ENCODE measurements at regions not wholly inside any gene's neighbourhood (a gene's known extent, or its start where the extent isn't known, plus 50 kb on each side); places are given as distances from the start of the nearest gene placed in this dataset.
"Not testable (repeated sequence)": the region's sequence is repeated elsewhere in the genome, so short reads cannot be mapped to it uniquely, and the experiment has no call there.

DNA sequence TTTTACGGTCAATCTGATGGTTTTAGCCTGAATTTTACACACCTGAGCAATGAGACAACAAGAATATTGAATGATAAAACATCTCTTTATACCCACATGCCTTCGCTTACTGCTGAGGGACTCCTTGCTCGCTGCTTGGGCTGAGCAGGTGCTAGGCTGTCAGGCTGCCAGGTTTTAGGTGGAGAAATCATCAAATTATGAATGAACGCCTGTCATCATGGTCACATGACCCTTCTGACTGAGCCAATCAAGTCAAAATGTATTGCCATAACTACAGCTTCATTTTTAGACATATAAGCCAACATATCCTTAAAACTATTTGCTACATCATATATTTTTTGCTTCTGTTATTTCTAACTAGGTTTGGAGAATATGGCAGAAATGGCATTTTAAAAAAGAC lies 274.0 kb downstream of the LNPK start:
- TF ChIP-seq, protein P1, sequence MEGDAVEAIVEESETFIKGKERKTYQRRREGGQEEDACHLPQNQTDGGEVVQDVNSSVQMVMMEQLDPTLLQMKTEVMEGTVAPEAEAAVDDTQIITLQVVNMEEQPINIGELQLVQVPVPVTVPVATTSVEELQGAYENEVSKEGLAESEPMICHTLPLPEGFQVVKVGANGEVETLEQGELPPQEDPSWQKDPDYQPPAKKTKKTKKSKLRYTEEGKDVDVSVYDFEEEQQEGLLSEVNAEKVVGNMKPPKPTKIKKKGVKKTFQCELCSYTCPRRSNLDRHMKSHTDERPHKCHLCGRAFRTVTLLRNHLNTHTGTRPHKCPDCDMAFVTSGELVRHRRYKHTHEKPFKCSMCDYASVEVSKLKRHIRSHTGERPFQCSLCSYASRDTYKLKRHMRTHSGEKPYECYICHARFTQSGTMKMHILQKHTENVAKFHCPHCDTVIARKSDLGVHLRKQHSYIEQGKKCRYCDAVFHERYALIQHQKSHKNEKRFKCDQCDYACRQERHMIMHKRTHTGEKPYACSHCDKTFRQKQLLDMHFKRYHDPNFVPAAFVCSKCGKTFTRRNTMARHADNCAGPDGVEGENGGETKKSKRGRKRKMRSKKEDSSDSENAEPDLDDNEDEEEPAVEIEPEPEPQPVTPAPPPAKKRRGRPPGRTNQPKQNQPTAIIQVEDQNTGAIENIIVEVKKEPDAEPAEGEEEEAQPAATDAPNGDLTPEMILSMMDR (IDR thresholded peaks at IDR 0.05; ENCODE audit: borderline replicate concordance, extremely low read depth, insufficient read depth): no peak
- DNase-seq: no peak
- Histone ChIP-seq H3K4me3 (ENCODE audit: low read length in 3 of 3) (no peak overlapping the region), H3K27me3 (ENCODE audit: control insufficient read depth, insufficient read depth, low read length) (no peaks in the 10 kb centered on the region), H3K9me3 (ENCODE audit: control insufficient read depth in 2 of 3, insufficient read depth in 1 of 3, low read length in 3 of 3) (no peaks in the 10 kb centered on the region), H3K4me1 (ENCODE audit: control insufficient read depth in 2 of 3, insufficient read depth in 2 of 3, low read depth in 1 of 3, low read length in 3 of 3) (no peaks in the 10 kb centered on the region), H3K27ac (ENCODE audit: low read depth in 2 of 2, low read length in 2 of 2) (no peak overlapping the region), H3K9ac (ENCODE audit: low read length in 3 of 3) (no peak overlapping the region), H3K36me3 (ENCODE audit: control insufficient read depth in 2 of 3, insufficient read depth in 3 of 3, low read length in 3 of 3) (no peaks in the 10 kb centered on the region)
- no peak for FAIRE-seq
- intact Hi-C loops (cut with DNase I): no loop called here

DNA sequence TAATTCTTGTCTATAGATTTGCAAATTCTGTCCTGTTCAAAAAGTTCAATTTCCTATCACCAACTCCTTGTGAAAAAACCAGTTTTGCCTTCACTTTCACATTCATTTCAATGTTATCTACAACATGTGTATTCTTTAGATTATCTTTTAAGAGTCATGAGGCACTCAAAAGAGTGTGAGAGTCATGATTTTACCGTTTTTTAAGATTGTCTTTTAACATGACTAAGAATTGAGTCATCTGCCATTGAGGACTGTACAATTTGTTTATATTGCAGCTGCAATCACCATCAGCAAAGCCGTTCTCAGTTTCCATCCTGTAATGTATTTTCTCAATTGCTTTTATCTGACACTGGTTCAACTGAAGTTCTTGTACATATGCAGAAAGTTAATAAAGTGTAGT lies 275.8 kb downstream of the LNPK start:
- H3K27me3 ChIP-seq (ENCODE audit: control insufficient read depth, insufficient read depth, low read length): no peaks in the 10 kb centered on the region
- DNase-seq (no peak), FAIRE-seq (no peak)
- no peaks in the 10 kb centered on the region for H3K36me3 ChIP-seq (ENCODE audit: control insufficient read depth in 2 of 3, insufficient read depth in 3 of 3, low read length in 3 of 3)
- TF ChIP-seq, protein P1 (IDR thresholded peaks at IDR 0.05; ENCODE audit: borderline replicate concordance, extremely low read depth, insufficient read depth): no peak
- intact Hi-C loops (cut with DNase I): no loop called here
- no peaks in the 10 kb centered on the region for H3K4me1 ChIP-seq (ENCODE audit: control insufficient read depth in 2 of 3, insufficient read depth in 2 of 3, low read depth in 1 of 3, low read length in 3 of 3)
- no peaks in the 10 kb centered on the region for H3K9me3 ChIP-seq (ENCODE audit: control insufficient read depth in 2 of 3, insufficient read depth in 1 of 3, low read length in 3 of 3)
- H3K9ac ChIP-seq (ENCODE audit: low read length in 3 of 3): no peak overlapping the region
- H3K27ac ChIP-seq (ENCODE audit: low read depth in 2 of 2, low read length in 2 of 2): no peak overlapping the region
- no peak overlapping the region for H3K4me3 ChIP-seq (ENCODE audit: low read length in 3 of 3)

- no peak for DNase-seq
- no peaks in the 10 kb centered on the region for H3K36me3 ChIP-seq (ENCODE audit: control insufficient read depth in 2 of 3, insufficient read depth in 3 of 3, low read length in 3 of 3)
- intact Hi-C loops (cut with DNase I): no loop called here
- H3K9me3 ChIP-seq (ENCODE audit: control insufficient read depth in 2 of 3, insufficient read depth in 1 of 3, low read length in 3 of 3): no peaks in the 10 kb centered on the region
- no peak for FAIRE-seq
- no peak overlapping the region for H3K27ac ChIP-seq (ENCODE audit: low read depth in 2 of 2, low read length in 2 of 2)
- H3K4me3 ChIP-seq (ENCODE audit: low read length in 3 of 3): no peak overlapping the region
- H3K27me3 ChIP-seq (ENCODE audit: control insufficient read depth, insufficient read depth, low read length): no peaks in the 10 kb centered on the region
- TF ChIP-seq, protein P1 (IDR thresholded peaks at IDR 0.05; ENCODE audit: borderline replicate concordance, extremely low read depth, insufficient read depth): no peak
- H3K9ac ChIP-seq (ENCODE audit: low read length in 3 of 3): no peak overlapping the region
- no peaks in the 10 kb centered on the region for H3K4me1 ChIP-seq (ENCODE audit: control insufficient read depth in 2 of 3, insufficient read depth in 2 of 3, low read depth in 1 of 3, low read length in 3 of 3)
These were observed 292.8 kb downstream of the LNPK start for GRCh38 chr2:175709248-175709647.

GRCh38 chr2:175707322-175707721 lies 294.7 kb downstream of the LNPK start:
- H3K4me3 ChIP-seq (ENCODE audit: low read length in 3 of 3): no peak overlapping the region
- no peak overlapping the region for H3K9ac ChIP-seq (ENCODE audit: low read length in 3 of 3)
- intact Hi-C loops (cut with DNase I): no loop called here
- TF ChIP-seq, protein P1 (IDR thresholded peaks at IDR 0.05; ENCODE audit: borderline replicate concordance, extremely low read depth, insufficient read depth): no peak
- DNase-seq: no peak
- H3K27ac ChIP-seq (ENCODE audit: low read depth in 2 of 2, low read length in 2 of 2): no peak overlapping the region
- FAIRE-seq: no peak
- H3K27me3 ChIP-seq (ENCODE audit: control insufficient read depth, insufficient read depth, low read length): no peaks in the 10 kb centered on the region
- no peaks in the 10 kb centered on the region for H3K36me3 ChIP-seq (ENCODE audit: control insufficient read depth in 2 of 3, insufficient read depth in 3 of 3, low read length in 3 of 3)
- no peaks in the 10 kb centered on the region for H3K4me1 ChIP-seq (ENCODE audit: control insufficient read depth in 2 of 3, insufficient read depth in 2 of 3, low read depth in 1 of 3, low read length in 3 of 3)
- H3K9me3 ChIP-seq (ENCODE audit: control insufficient read depth in 2 of 3, insufficient read depth in 1 of 3, low read length in 3 of 3): no peaks in the 10 kb centered on the region

DNA sequence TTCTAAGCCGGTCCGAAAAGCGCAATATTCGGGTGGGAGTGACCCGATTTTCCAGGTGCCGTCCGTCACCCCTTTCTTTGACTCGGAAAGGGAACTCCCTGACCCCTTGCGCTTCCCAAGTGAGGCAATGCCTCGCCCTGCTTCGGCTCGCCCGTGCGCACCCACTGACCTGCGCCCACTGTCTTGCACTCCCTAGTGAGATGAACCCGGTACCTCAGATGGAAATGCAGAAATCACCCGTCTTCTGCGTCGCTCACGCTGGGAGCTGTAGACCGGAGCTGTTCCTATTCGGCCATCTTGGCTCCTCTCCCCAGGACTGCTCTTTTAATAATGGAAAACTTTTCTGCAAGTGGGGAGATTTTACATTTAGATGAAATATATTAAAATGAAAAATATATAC lies 297.5 kb downstream of the LNPK start:
- H3K27ac ChIP-seq (ENCODE audit: low read depth in 2 of 2, low read length in 2 of 2); DNase-seq; H3K9me3 ChIP-seq (ENCODE audit: control insufficient read depth in 2 of 3, insufficient read depth in 1 of 3, low read length in 3 of 3); H3K4me3 ChIP-seq (ENCODE audit: low read length in 3 of 3); H3K36me3 ChIP-seq (ENCODE audit: control insufficient read depth in 2 of 3, insufficient read depth in 3 of 3, low read length in 3 of 3); intact Hi-C loops (cut with DNase I); H3K27me3 ChIP-seq (ENCODE audit: control insufficient read depth, insufficient read depth, low read length); FAIRE-seq; H3K9ac ChIP-seq (ENCODE audit: low read length in 3 of 3); H3K4me1 ChIP-seq (ENCODE audit: control insufficient read depth in 2 of 3, insufficient read depth in 2 of 3, low read depth in 1 of 3, low read length in 3 of 3): not testable (repeated sequence)

Measured in kidney (tissue), 13 donors.